MM.1S (cell line): ENCODE measurements at regions not wholly inside any gene's neighbourhood (a gene's known extent, or its start where the extent isn't known, plus 50 kb on each side); places are given as distances from the start of the nearest gene placed in this dataset.
A peak's percentile ranks its signal among the peaks of the same experiment; 100 is the strongest.

ENCODE experiments used
- DNase-seq: peaks from one replicate; pipeline ENCODE4 v3.0.0-alpha.2; 2015
- H2AFZ ChIP-seq: fragments of 300-600 bp; sonication (generic); 2 replicates; pipeline ENCODE4 v1.6.0; 2016; ENCODE audit warnings: antibody characterized with exemption, low read length
- H3F3A ChIP-seq: fragments of 300-600 bp; sonication (generic); 2 replicates; pipeline ENCODE4 v1.6.1; 2016; ENCODE audit warnings: mild to moderate bottlenecking, antibody characterized with exemption, low read length, moderate library complexity, mixed read lengths; ENCODE audit not compliant: insufficient read depth
- H3K27ac ChIP-seq: fragments of 300-600 bp; sonication (generic); 2 replicates; pipeline ENCODE4 v1.5.1; 2016; ENCODE audit warnings: mild to moderate bottlenecking, low read length
- H3K27me3 ChIP-seq: fragments of 300-600 bp; sonication (generic); replicated peaks from 2 replicates; pipeline ENCODE4 v1.6.0; 2016; ENCODE audit warnings: low read length; ENCODE audit not compliant: insufficient read depth
- H3K36me3 ChIP-seq: fragments of 300-600 bp; sonication (generic); replicated peaks from 2 replicates; pipeline ENCODE4 v1.6.1; 2016; ENCODE audit warnings: mild to moderate bottlenecking, low read length, mixed read lengths; ENCODE audit not compliant: insufficient read depth
- H3K4me1 ChIP-seq: fragments of 300-600 bp; sonication (generic); 2 replicates; pipeline ENCODE4 v1.6.1; 2016; ENCODE audit warnings: low read length, mixed read lengths
- H3K4me2 ChIP-seq: fragments of 300-600 bp; sonication (generic); 2 replicates; pipeline ENCODE4 v1.6.0; 2016; ENCODE audit warnings: low read depth, low read length
- H3K4me3 ChIP-seq: fragments of 300-600 bp; sonication (generic); 2 replicates; pipeline ENCODE4 v1.5.1; 2016; ENCODE audit warnings: low read length, mixed read lengths
- H3K79me2 ChIP-seq: fragments of 300-600 bp; sonication (generic); 2 replicates; pipeline ENCODE4 v1.6.1; 2016; ENCODE audit warnings: mixed run types, low read length, mixed read lengths
- H3K9ac ChIP-seq: fragments of 300-600 bp; sonication (generic); 2 replicates; pipeline ENCODE4 v1.6.1; 2016; ENCODE audit warnings: low read length, mixed read lengths
- H3K9me2 ChIP-seq: fragments of 300-600 bp; sonication (generic); replicated peaks from 2 replicates; pipeline ENCODE4 v1.6.1; 2016; ENCODE audit warnings: mild to moderate bottlenecking, low read length, mixed read lengths; ENCODE audit not compliant: insufficient read depth
- H3K9me3 ChIP-seq: fragments of 300-600 bp; sonication (generic); replicated peaks from 2 replicates; pipeline ENCODE4 v1.6.1; 2016; ENCODE audit warnings: mild to moderate bottlenecking, low read length, mixed read lengths; ENCODE audit not compliant: insufficient read depth
- H4K20me1 ChIP-seq: fragments of 300-600 bp; sonication (generic); 2 replicates; pipeline ENCODE4 v1.6.1; 2016; ENCODE audit warnings: mild to moderate bottlenecking, low read length, moderate library complexity, mixed read lengths; ENCODE audit not compliant: insufficient read depth
- CTCF ChIP-seq: fragments of 300-600 bp; sonication (generic); IDR thresholded peaks from 2 replicates; pipeline ENCODE4 v1.5.1; 2016; ENCODE audit warnings: antibody characterized with exemption, low read length, mixed read lengths
- EZH2 ChIP-seq: fragments of 300-600 bp; sonication (generic); optimal IDR thresholded peaks from 2 replicates; pipeline ENCODE3; 2017; ENCODE audit warnings: low read depth, mild to moderate bottlenecking, antibody characterized with exemption, low read length, mixed read lengths
- EZH2phosphoT487 ChIP-seq: fragments of 300-600 bp; sonication (generic); IDR thresholded peaks from 2 replicates; pipeline ENCODE4 v1.6.1; 2018; ENCODE audit warnings: antibody characterized with exemption, low read length

- Histone ChIP-seq H3K27me3 (no peaks in the 10 kb centered on the region), H3K27ac (no peak overlapping the region), H3K4me2 (peak overlapping the region; percentile 67)
These were observed 136.3 kb downstream of the LY86 start for GRCh38 chr6:6724539-6725467.

DNA sequence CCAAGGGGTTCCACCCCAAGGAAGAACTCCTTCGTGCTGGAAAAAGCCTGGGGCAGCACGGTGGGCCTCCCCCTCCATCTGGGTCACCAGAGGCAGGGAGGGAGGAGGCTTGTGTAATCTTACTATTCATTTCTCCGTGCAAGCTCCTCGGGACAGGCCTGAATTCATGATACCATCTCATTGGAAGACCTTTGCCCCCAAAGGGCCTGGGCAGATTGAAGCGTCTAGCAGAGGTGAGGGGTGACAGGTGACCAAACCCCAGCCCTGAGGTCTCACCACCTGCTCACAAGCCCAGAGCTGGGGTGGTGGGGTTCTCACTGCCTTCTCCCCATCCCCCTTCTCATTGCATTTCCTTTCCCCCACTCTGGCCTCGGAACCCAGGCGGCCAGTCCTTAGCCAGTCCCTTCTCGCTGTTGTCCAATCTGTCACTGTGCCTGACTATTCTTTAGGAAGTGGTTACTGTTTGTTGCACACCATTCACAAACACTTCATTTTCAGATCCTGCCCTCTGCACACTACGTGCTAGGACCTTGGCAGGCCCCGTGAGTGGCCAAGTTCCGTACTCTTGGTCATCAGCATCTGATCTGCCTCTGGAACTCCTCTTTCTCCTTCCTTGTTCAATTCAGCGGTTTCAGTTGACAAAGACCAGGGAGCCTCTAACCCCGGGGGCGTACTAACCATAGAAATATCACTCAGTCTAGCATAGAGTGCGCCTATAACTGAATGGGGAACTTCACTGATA, 137.1 kb downstream of the LY86 start:
- TF ChIP-seq EZH2 = no peak
- TF ChIP-seq CTCF = no peak
- TF ChIP-seq EZH2phosphoT487 = no peak
- no peak overlapping the region for H2AFZ ChIP-seq
- H3K9ac ChIP-seq = no peak overlapping the region
- no peak overlapping the region for H3K4me2 ChIP-seq
- H3K79me2 ChIP-seq = no peaks in the 10 kb centered on the region
- no peaks in the 10 kb centered on the region for H3F3A ChIP-seq
- no peak overlapping the region for H3K27ac ChIP-seq
- H3K36me3 ChIP-seq = no peaks in the 10 kb centered on the region
- H3K9me3 ChIP-seq = no peaks in the 10 kb centered on the region
- no peak overlapping the region for H3K4me3 ChIP-seq
- no peaks in the 10 kb centered on the region for H4K20me1 ChIP-seq
- no peak for DNase-seq
- H3K27me3 ChIP-seq = no peaks in the 10 kb centered on the region
- no peaks in the 10 kb centered on the region for H3K4me1 ChIP-seq
- H3K9me2 ChIP-seq = no peaks in the 10 kb centered on the region

More at GRCh38 chr6:6724539-6725467, 136.3 kb downstream of the LY86 start:
- H4K20me1 ChIP-seq = no peaks in the 10 kb centered on the region
- no peaks in the 10 kb centered on the region for H3F3A ChIP-seq
- TF ChIP-seq CTCF = peak; percentile 71
- no peak for TF ChIP-seq EZH2phosphoT487
- peak overlapping the region; percentile 45 for H3K4me3 ChIP-seq
- peak overlapping the region; percentile 71 for H2AFZ ChIP-seq
- no peaks in the 10 kb centered on the region for H3K9me3 ChIP-seq
- H3K9ac ChIP-seq = no peak overlapping the region; the same call in 1 of the 2 replicates
- no peaks in the 10 kb centered on the region for H3K36me3 ChIP-seq
- DNase-seq = peak; percentile 59
- H3K79me2 ChIP-seq = no peaks in the 10 kb centered on the region
- H3K4me1 ChIP-seq = no peaks in the 10 kb centered on the region
- no peaks in the 10 kb centered on the region for H3K9me2 ChIP-seq

GRCh38 chr6:6728169-6728941, 139.8 kb downstream of the LY86 start:
- Histone ChIP-seq H3K9me2 (no peaks in the 10 kb centered on the region), H3K27ac (no peak overlapping the region)

More at GRCh38 chr6:6728169-6728941, 139.8 kb downstream of the LY86 start:
- Histone ChIP-seq H3K79me2 (no peaks in the 10 kb centered on the region), H3K4me3 (no peak overlapping the region), H2AFZ (no peak overlapping the region), H3F3A (no peaks in the 10 kb centered on the region), H3K9ac (no peak overlapping the region), H3K4me1 (no peaks in the 10 kb centered on the region), H4K20me1 (no peaks in the 10 kb centered on the region), H3K36me3 (no peaks in the 10 kb centered on the region), H3K9me3 (no peaks in the 10 kb centered on the region), H3K4me2 (no peak overlapping the region), H3K27me3 (no peaks in the 10 kb centered on the region)
- DNase-seq = no peak
- TF ChIP-seq EZH2phosphoT487 (no peak), EZH2 (no peak), CTCF (no peak)
